SK-N-SH (cell line): ENCODE measurements at regions not wholly inside any gene's neighbourhood (a gene's known extent, or its start where the extent isn't known, plus 50 kb on each side); places are given as distances from the start of the nearest gene placed in this dataset.

Experiments
- CTCF ChIA-PET: fragments of 300-600, 350-600 bp; formaldehyde crosslinking; extraction: SDS; loops from one replicate; lab custom pipeline; 2021; lab: Yijun Ruan, JAX
- POLR2A ChIA-PET: fragments of 350-600 bp; sonication (Branson Sonifier 250); formaldehyde crosslinking; extraction: SDS; loops from one replicate; lab custom pipeline; 2020; ENCODE audit warnings: antibody characterized with exemption, inconsistent platforms; lab: Yijun Ruan, JAX
- DNase-seq: peaks from one replicate; pipeline ENCODE4 v3.0.0; 2012
- H2AFZ ChIP-seq: fragments of 200-600 bp; sonication (generic); 2 replicates; pipeline ENCODE4 v1.8.1; 2016; ENCODE audit warnings: antibody characterized with exemption, mild to moderate bottlenecking, low read depth
- H3F3A ChIP-seq: fragments of 200-600 bp; sonication (generic); replicated peaks from 2 replicates; pipeline ENCODE3; 2016; ENCODE audit warnings: antibody characterized with exemption, mild to moderate bottlenecking; ENCODE audit not compliant: insufficient read depth
- H3K27ac ChIP-seq, 2 experiments: fragments of 200-500 bp in 1 of 2; fragments of 200-600 bp in 1 of 2; sonication (Bioruptor generic) in 1 of 2; sonication (generic), shearing (Covaris generic) in 1 of 2; 2 replicates each; pipeline versions ENCODE4 v1.5.1 to v1.6.1; 2014 to 2016; ENCODE audit warnings: low read depth in 2 of 2, inconsistent platforms in 1 of 2, low read length in 1 of 2, mild to moderate bottlenecking in 1 of 2, mixed read lengths in 1 of 2
- H3K27me3 ChIP-seq: fragments of 200-600 bp; sonication (generic), shearing (Covaris generic); 2 replicates; pipeline ENCODE4 v1.6.1; 2016; ENCODE audit warnings: mixed run types; ENCODE audit not compliant: insufficient read depth
- H3K36me3 ChIP-seq, 2 experiments: fragments of 200-500 bp in 1 of 2; fragments of 200-600 bp in 1 of 2; sonication (Bioruptor generic) in 1 of 2; sonication (generic) in 1 of 2; replicated peaks in 1 of 2; 2 replicates each; pipeline versions ENCODE3 to v1.5.1; 2014 to 2016; ENCODE audit warnings: low read length in 1 of 2, mild to moderate bottlenecking in 1 of 2; ENCODE audit not compliant: insufficient read depth in 2 of 2, control insufficient read depth in 1 of 2
- H3K4me1 ChIP-seq, 2 experiments: fragments of 200-500 bp in 1 of 2; fragments of 200-600 bp in 1 of 2; sonication (Bioruptor generic) in 1 of 2; sonication (generic), shearing (Covaris generic) in 1 of 2; 2 replicates each; pipeline versions ENCODE4 v1.5.1 to v1.6.1; 2014 to 2016; ENCODE audit warnings: low read depth in 1 of 2, low read length in 1 of 2, mixed run types in 1 of 2; ENCODE audit not compliant: insufficient read depth in 2 of 2, control insufficient read depth in 1 of 2
- H3K4me2 ChIP-seq: fragments of 200-600 bp; sonication (generic), shearing (Covaris generic); 2 replicates; pipeline ENCODE4 v1.6.1; 2017; ENCODE audit warnings: mixed run types
- H3K4me3 ChIP-seq, 2 experiments: fragments of 200-500 bp in 1 of 2; fragments of 200-600 bp in 1 of 2; sonication (Bioruptor generic) in 1 of 2; sonication (generic), shearing (Covaris generic) in 1 of 2; 2 replicates each; pipeline versions ENCODE4 v1.5.1 to v1.8.1; 2014 to 2016; ENCODE audit warnings: low read depth in 2 of 2, inconsistent platforms in 1 of 2, low read length in 1 of 2, mild to moderate bottlenecking in 1 of 2, mixed read lengths in 1 of 2, moderate library complexity in 1 of 2
- H3K79me2 ChIP-seq: fragments of 200-600 bp; sonication (generic); 2 replicates; pipeline ENCODE4 v1.8.1; 2017; ENCODE audit warnings: mild to moderate bottlenecking; ENCODE audit not compliant: insufficient read depth
- H3K9ac ChIP-seq: fragments of 200-600 bp; sonication (generic); 2 replicates; pipeline ENCODE4 v1.6.1; 2017; ENCODE audit warnings: mixed run types
- H3K9me2 ChIP-seq: fragments of 200-600 bp; sonication (generic); 2 replicates; pipeline ENCODE4 v1.6.1; 2017; ENCODE audit warnings: mixed run types
- H3K9me3 ChIP-seq: fragments of 200-600 bp; sonication (generic); 2 replicates; pipeline ENCODE4 v1.6.1; 2017; ENCODE audit warnings: mixed run types, mild to moderate bottlenecking, moderate library complexity
- H4K20me1 ChIP-seq: fragments of 200-600 bp; sonication (generic); 2 replicates; pipeline ENCODE4 v1.6.1; 2017; ENCODE audit warnings: mild to moderate bottlenecking, mixed run types; ENCODE audit not compliant: insufficient read depth
- CTCF ChIP-seq: fragments of 200-600 bp; sonication (generic); IDR thresholded peaks from 2 replicates; pipeline ENCODE4 v1.6.1; 2017; ENCODE audit warnings: antibody characterized with exemption, mild to moderate bottlenecking, moderate library complexity
- ELF1 ChIP-seq: IDR thresholded peaks from 2 replicates; pipeline ENCODE4 v1.4.0; 2012
- EZH2phosphoT487 ChIP-seq: fragments of 200-600 bp; sonication (generic); IDR thresholded peaks from 2 replicates; pipeline ENCODE4 v1.6.1; 2017; ENCODE audit warnings: low read depth, mixed run types, mild to moderate bottlenecking, antibody characterized with exemption, moderate library complexity, borderline replicate concordance
- FOXM1 ChIP-seq: IDR thresholded peaks from 2 replicates; pipeline ENCODE4 v1.4.0; 2012; ENCODE audit warnings: low read depth, mild to moderate bottlenecking
- GABPA ChIP-seq: IDR thresholded peaks from 2 replicates; pipeline ENCODE4 v1.4.0; 2012; ENCODE audit warnings: low read depth, mild to moderate bottlenecking
- JUND ChIP-seq: IDR thresholded peaks from 2 replicates; pipeline ENCODE4 v1.4.0; 2012
- RAD21 ChIP-seq: IDR thresholded peaks from 2 replicates; pipeline ENCODE4 v1.6.1; 2012; ENCODE audit warnings: mild to moderate bottlenecking, low read length
- RCOR1 ChIP-seq: fragments of 150-350 bp; IDR thresholded peaks from 2 replicates; pipeline ENCODE4 v1.6.1; 2017; ENCODE audit warnings: antibody characterized with exemption, low read length
- SMC3 ChIP-seq: IDR thresholded peaks from 2 replicates; pipeline ENCODE4 v1.6.1; 2012; ENCODE audit warnings: low read depth, low read length, improper control_type of control experiment
- TAF1 ChIP-seq: IDR thresholded peaks from 2 replicates; pipeline ENCODE4 v1.6.1; 2012; ENCODE audit warnings: low read depth, mild to moderate bottlenecking, low read length, moderate library complexity, borderline replicate concordance
- TCF12 ChIP-seq: IDR thresholded peaks from 2 replicates; pipeline ENCODE4 v1.4.0; 2012
- TEAD4 ChIP-seq: IDR thresholded peaks from 2 replicates; pipeline ENCODE4 v1.4.0; 2012; ENCODE audit warnings: mild to moderate bottlenecking, borderline replicate concordance; ENCODE audit not compliant: insufficient read depth
- USF2 ChIP-seq: fragments of 150-350 bp; IDR thresholded peaks from 2 replicates; pipeline ENCODE4 v1.6.1; 2017; ENCODE audit warnings: antibody characterized with exemption, low read length, low read depth, borderline replicate concordance
- YY1 ChIP-seq: IDR thresholded peaks from 2 replicates; pipeline ENCODE4 v1.4.0; 2012; ENCODE audit warnings: low read depth, mild to moderate bottlenecking
- ZBTB33 ChIP-seq: IDR thresholded peaks from 2 replicates; pipeline ENCODE4 v1.4.0; 2012; ENCODE audit warnings: low read depth, borderline replicate concordance
- WGBS: methylation state at CpG from one replicate; pipeline ENCODE4 v1.1.6; 2017; ENCODE audit warnings: low lambda C conversion rate; 5-methylcytosine and 5-hydroxymethylcytosine counted together
- TF ChIP-seq, protein P1 (sequence below): IDR thresholded peaks from 2 replicates; pipeline ENCODE4 v1.6.1; 2012; ENCODE audit warnings: mild to moderate bottlenecking, low read depth, low read length, moderate library complexity
- TF ChIP-seq, protein P2 (sequence below): fragments of 150-350 bp; IDR thresholded peaks from 2 replicates; pipeline ENCODE4 v1.6.1; 2016; ENCODE audit warnings: mild to moderate bottlenecking, low read depth, low read length

DNA sequence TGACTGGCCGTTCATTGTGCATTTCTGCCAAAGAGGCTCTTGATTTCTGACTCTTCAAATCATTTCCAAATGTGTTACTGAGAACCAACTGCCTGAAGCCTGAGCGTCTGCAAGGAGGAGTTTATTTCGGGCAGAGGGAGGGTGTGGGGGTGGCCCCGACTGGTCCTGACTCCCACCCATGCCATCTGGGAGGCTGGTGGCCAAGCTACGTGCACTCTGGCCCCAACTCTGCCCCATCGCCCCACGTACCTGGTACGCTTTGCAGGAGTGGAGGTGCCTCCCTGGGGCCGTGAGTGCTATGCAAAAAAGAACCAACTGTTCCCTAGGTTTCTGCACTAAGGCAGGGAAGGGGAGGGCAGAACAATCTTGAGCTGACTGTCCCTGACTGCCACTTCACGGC lies 846.8 kb downstream of the BRD1 start (continued):
- no peak for TF ChIP-seq ZBTB33
- TF ChIP-seq GABPA = no peak
- no peak for TF ChIP-seq CTCF
- TF ChIP-seq, protein P1, sequence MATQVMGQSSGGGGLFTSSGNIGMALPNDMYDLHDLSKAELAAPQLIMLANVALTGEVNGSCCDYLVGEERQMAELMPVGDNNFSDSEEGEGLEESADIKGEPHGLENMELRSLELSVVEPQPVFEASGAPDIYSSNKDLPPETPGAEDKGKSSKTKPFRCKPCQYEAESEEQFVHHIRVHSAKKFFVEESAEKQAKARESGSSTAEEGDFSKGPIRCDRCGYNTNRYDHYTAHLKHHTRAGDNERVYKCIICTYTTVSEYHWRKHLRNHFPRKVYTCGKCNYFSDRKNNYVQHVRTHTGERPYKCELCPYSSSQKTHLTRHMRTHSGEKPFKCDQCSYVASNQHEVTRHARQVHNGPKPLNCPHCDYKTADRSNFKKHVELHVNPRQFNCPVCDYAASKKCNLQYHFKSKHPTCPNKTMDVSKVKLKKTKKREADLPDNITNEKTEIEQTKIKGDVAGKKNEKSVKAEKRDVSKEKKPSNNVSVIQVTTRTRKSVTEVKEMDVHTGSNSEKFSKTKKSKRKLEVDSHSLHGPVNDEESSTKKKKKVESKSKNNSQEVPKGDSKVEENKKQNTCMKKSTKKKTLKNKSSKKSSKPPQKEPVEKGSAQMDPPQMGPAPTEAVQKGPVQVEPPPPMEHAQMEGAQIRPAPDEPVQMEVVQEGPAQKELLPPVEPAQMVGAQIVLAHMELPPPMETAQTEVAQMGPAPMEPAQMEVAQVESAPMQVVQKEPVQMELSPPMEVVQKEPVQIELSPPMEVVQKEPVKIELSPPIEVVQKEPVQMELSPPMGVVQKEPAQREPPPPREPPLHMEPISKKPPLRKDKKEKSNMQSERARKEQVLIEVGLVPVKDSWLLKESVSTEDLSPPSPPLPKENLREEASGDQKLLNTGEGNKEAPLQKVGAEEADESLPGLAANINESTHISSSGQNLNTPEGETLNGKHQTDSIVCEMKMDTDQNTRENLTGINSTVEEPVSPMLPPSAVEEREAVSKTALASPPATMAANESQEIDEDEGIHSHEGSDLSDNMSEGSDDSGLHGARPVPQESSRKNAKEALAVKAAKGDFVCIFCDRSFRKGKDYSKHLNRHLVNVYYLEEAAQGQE = no peak

- H3K9me3 ChIP-seq = no peaks in the 10 kb centered on the region
- CTCF ChIA-PET = interaction anchor here (1.0 to 3.6 kb wide), 2 partner anchors 32 to 325 kb away, joined by 3 to 18 read pairs; no protein-coding TSS in a partner anchor
- no peaks in the 10 kb centered on the region for H4K20me1 ChIP-seq
- POLR2A ChIA-PET = no interaction called here
- no peak overlapping the region for H3K27ac ChIP-seq
- TF ChIP-seq, protein P2, sequence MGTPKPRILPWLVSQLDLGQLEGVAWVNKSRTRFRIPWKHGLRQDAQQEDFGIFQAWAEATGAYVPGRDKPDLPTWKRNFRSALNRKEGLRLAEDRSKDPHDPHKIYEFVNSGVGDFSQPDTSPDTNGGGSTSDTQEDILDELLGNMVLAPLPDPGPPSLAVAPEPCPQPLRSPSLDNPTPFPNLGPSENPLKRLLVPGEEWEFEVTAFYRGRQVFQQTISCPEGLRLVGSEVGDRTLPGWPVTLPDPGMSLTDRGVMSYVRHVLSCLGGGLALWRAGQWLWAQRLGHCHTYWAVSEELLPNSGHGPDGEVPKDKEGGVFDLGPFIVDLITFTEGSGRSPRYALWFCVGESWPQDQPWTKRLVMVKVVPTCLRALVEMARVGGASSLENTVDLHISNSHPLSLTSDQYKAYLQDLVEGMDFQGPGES = no peak
- TF ChIP-seq FOXM1 (no peak), RCOR1 (no peak), RAD21 (no peak), GABPA (no peak), EZH2phosphoT487 (no peak), ELF1 (no peak), TEAD4 (no peak), SMC3 (no peak), JUND (no peak), YY1 (no peak), USF2 (no peak), TCF12 (no peak), TAF1 (no peak)
- TF ChIP-seq, protein P1 = no peak
- TF ChIP-seq, all 33 proteins: peak for 0
- Histone ChIP-seq H3K9ac (no peak overlapping the region), H3K36me3 (no peaks in the 10 kb centered on the region), H3K79me2 (no peaks in the 10 kb centered on the region), H2AFZ (no peak overlapping the region), H3F3A (no peaks in the 10 kb centered on the region), H3K9me2 (no peaks in the 10 kb centered on the region), H3K4me3 (no peak overlapping the region), H3K4me1 (peaks cover 0 to 17% of the 10 kb centered on the region in 2 experiments; a peak in 1 of 4 replicates), H3K27me3 (no peaks in the 10 kb centered on the region; the same call in 1 of the 2 replicates), H3K4me2 (no peak overlapping the region)
- DNase-seq = no peak
- 23% methylated on average over 14 of the region's 14 CpGs for WGBS
Observed at GRCh38 chr22:48980409-48980808, 847.3 kb downstream of the BRD1 start.
